K562 (cell line): ENCODE measurements at regions not wholly inside any gene's neighbourhood (a gene's known extent, or its start where the extent isn't known, plus 50 kb on each side); places are given as distances from the start of the nearest gene placed in this dataset.

Experiments used
- ATAC-seq: fragments of 200-7000 bp; cut with Tn5 transposase; 3 replicates; pipeline ENCODE4 v1.9.1; 2020; ENCODE audit warnings: moderate library complexity
- BruUV-seq: library from RNA; stranded (reverse); fragments of 400-500 nt; replicated peaks from 2 replicates; lab custom pipeline; 2021; lab: Mats Ljungman, UMichigan
- CTCF ChIA-PET: fragments of 300-600 bp; formaldehyde crosslinking; extraction: SDS; loops from one replicate; lab custom pipeline; 2021; ENCODE audit warnings: low intra/inter-chr PET ratio; lab: Yijun Ruan, JAX
- POLR2A ChIA-PET: fragments of 300-600, 350-650 bp; sonication (Branson Sonifier 250); formaldehyde crosslinking; extraction: SDS; loops from one replicate; lab custom pipeline; 2021; ENCODE audit warnings: antibody characterized with exemption, inconsistent platforms; lab: Yijun Ruan, JAX
- DNase-seq, 4 experiments: peaks; one replicate each; pipeline versions ENCODE4 v3.0.0 to v3.0.0-alpha.2; 2011 to 2018; ENCODE audit warnings: low spot score in 3 of 4, mixed read lengths in 3 of 4; ENCODE audit errors: extremely low read depth in 1 of 4
- FAIRE-seq: peaks from 2 replicates; lab custom pipeline; 2011; peaks lifted over from hg19 to GRCh38; lab: Jason Lieb, UNC
- H2AFZ ChIP-seq: 2 replicates; pipeline ENCODE4 v1.6.0; 2011; ENCODE audit warnings: low read depth, low read length, control low read depth, inconsistent platforms
- H3K27ac ChIP-seq: fragments of 200-600 bp; 3 replicates; pipeline ENCODE4 v1.8.0; 2011; ENCODE audit warnings: low read depth, mild to moderate bottlenecking, control low read depth, inconsistent platforms, low read length, moderate library complexity, mixed read lengths; ENCODE audit errors: extremely low read depth
- H3K27me3 ChIP-seq, 2 experiments: fragments of 300-600 bp in 1 of 2; 2 replicates in 1 of 2; 3 replicates in 1 of 2; pipeline versions ENCODE4 v1.6.0 to v1.8.0; 2011; ENCODE audit warnings: inconsistent platforms in 2 of 2, low read length in 2 of 2, mild to moderate bottlenecking in 1 of 2, mixed read lengths in 1 of 2, moderate library complexity in 1 of 2; ENCODE audit not compliant: control insufficient read depth in 2 of 2, insufficient read depth in 2 of 2
- H3K36me3 ChIP-seq: fragments of 300-600 bp; 3 replicates; pipeline ENCODE4 v1.8.0; 2011; ENCODE audit warnings: mild to moderate bottlenecking, low read length, inconsistent platforms; ENCODE audit not compliant: control insufficient read depth, insufficient read depth
- H3K4me1 ChIP-seq, 2 experiments: fragments of 200-600 bp in 1 of 2; replicated peaks in 1 of 2; 2 replicates in 1 of 2; 3 replicates in 1 of 2; pipeline versions ENCODE4 v1.5.1 to v1.8.0; 2011; ENCODE audit warnings: inconsistent platforms in 2 of 2, low read length in 2 of 2, mild to moderate bottlenecking in 1 of 2, mixed read lengths in 1 of 2, moderate library complexity in 1 of 2; ENCODE audit not compliant: control insufficient read depth in 2 of 2, insufficient read depth in 2 of 2
- H3K4me2 ChIP-seq: 2 replicates; pipeline ENCODE4 v1.6.1; 2011; ENCODE audit warnings: low read length, control low read depth, inconsistent platforms, mixed read lengths; ENCODE audit not compliant: insufficient read depth
- H3K4me3 ChIP-seq: fragments of 200-600 bp; sonication (generic), shearing (Covaris generic); 2 replicates; pipeline ENCODE4 v1.5.1; 2016; ENCODE audit warnings: control low read depth, inconsistent platforms
- H3K79me2 ChIP-seq: fragments of 200-600 bp; 3 replicates; pipeline ENCODE4 v1.8.0; 2011; ENCODE audit warnings: low read length, inconsistent platforms; ENCODE audit not compliant: control insufficient read depth, insufficient read depth
- H3K9ac ChIP-seq, 2 experiments: 2 replicates each; pipeline versions ENCODE4 v1.6.0 to v1.6.1; 2011; ENCODE audit warnings: low read depth in 2 of 2, low read length in 2 of 2, control low read depth in 1 of 2, inconsistent platforms in 1 of 2, mild to moderate bottlenecking in 1 of 2, mixed read lengths in 1 of 2; ENCODE audit not compliant: insufficient read depth in 1 of 2
- H3K9me1 ChIP-seq: one replicate; pipeline ENCODE4 v1.6.0; 2011; ENCODE audit warnings: inconsistent platforms, mild to moderate bottlenecking, low read length, moderate library complexity; ENCODE audit not compliant: control insufficient read depth, insufficient read depth
- H3K9me3 ChIP-seq: replicated peaks from 2 replicates; pipeline ENCODE4 v1.5.1; 2011; ENCODE audit warnings: low read depth, low read length, inconsistent platforms; ENCODE audit not compliant: control insufficient read depth, insufficient read depth
- H4K20me1 ChIP-seq: replicated peaks from 2 replicates; pipeline ENCODE4 v1.6.1; 2011; ENCODE audit warnings: low read length, inconsistent platforms, mixed read lengths; ENCODE audit not compliant: control insufficient read depth, insufficient read depth
- CBX5 ChIP-seq: IDR thresholded peaks from 2 replicates; pipeline ENCODE4 v1.6.1; 2014; ENCODE audit warnings: low read depth, borderline replicate concordance
- CHD1 ChIP-seq: fragments of 200-600 bp; sonication (generic); IDR thresholded peaks from one replicate; pipeline ENCODE4 v1.6.1; 2012; ENCODE audit warnings: mild to moderate bottlenecking, moderate library complexity, low read length, inconsistent platforms
- HNRNPUL1 ChIP-seq: fragments of 200-400 bp; formaldehyde crosslinking; IDR thresholded peaks from 2 replicates; pipeline ENCODE4 v1.6.1; 2017; ENCODE audit warnings: low read length
- IRF1 ChIP-seq: sonication (generic); formaldehyde crosslinking; IDR thresholded peaks from 2 replicates; pipeline ENCODE4 v1.8.0; 2022; ENCODE audit warnings: missing genetic modification reagents, mild to moderate bottlenecking, borderline replicate concordance
- IRF9 ChIP-seq: fragments of 450-650 bp; IDR thresholded peaks from 2 replicates; pipeline ENCODE4 v1.6.1; 2016; ENCODE audit warnings: missing biosample characterization, missing genetic modification characterization
- MTA1 ChIP-seq: fragments of 450-650 bp; IDR thresholded peaks from 2 replicates; pipeline ENCODE4 v1.6.1; 2017; ENCODE audit warnings: borderline replicate concordance
- NCOA1 ChIP-seq: fragments of 450-650 bp; IDR thresholded peaks from 2 replicates; pipeline ENCODE4 v1.6.1; 2016; ENCODE audit warnings: low read depth
- NFE2L1 ChIP-seq: fragments of 450-650 bp; IDR thresholded peaks from 2 replicates; pipeline ENCODE4 v1.6.1; 2016; ENCODE audit warnings: missing genetic modification characterization, low read depth, mild to moderate bottlenecking, missing compliant biosample characterization, moderate library complexity, borderline replicate concordance
- TAF9B ChIP-seq: fragments of 450-650 bp; IDR thresholded peaks from 2 replicates; pipeline ENCODE4 v1.6.1; 2018; ENCODE audit warnings: mild to moderate bottlenecking; ENCODE audit not compliant: partially characterized antibody
- TFAM ChIP-seq: fragments of 250-450 bp; sonication (Bioruptor Pico); conservative IDR thresholded peaks from 2 replicates; pipeline ENCODE4 v1.5.0; 2021; ENCODE audit warnings: mild to moderate bottlenecking, moderate library complexity
- ZNF655 ChIP-seq: fragments of 250-450 bp; sonication (Bioruptor Pico); IDR thresholded peaks from 2 replicates; pipeline ENCODE4 v1.5.0; 2021
- ZNF785 ChIP-seq: fragments of 250-450 bp; sonication (Bioruptor Pico); IDR thresholded peaks from 2 replicates; pipeline ENCODE4 v1.4.0; 2020; ENCODE audit warnings: mild to moderate bottlenecking
- ZNF79 ChIP-seq: fragments of 250-450 bp; sonication (Bioruptor Pico); IDR thresholded peaks from 2 replicates; pipeline ENCODE4 v1.4.0; 2020; ENCODE audit warnings: low read depth, mild to moderate bottlenecking, moderate library complexity
- WGBS: fragments of 100-300 bp; shearing (Covaris generic); methylation state at CpG from one replicate; pipeline ENCODE4 v1.1.6; 2016; ENCODE audit warnings: low coverage, mixed read lengths; ENCODE audit not compliant: insufficient coverage; ENCODE audit errors: missing lambda C conversion rate; 5-methylcytosine and 5-hydroxymethylcytosine counted together
- in situ Hi-C: fragments of 300-500 bp; cut with MboI; formaldehyde crosslinking; loops from 4 replicates; pipeline ENCODE4 v1.15.0; 2018; ENCODE audit warnings: inconsistent platforms, mixed read lengths
- intact Hi-C: fragments of 100-400 bp; cut with micrococcal nuclease; formaldehyde crosslinking; loops from 2 replicates; pipeline ENCODE4 v1.14.2; 2022

GRCh38 chr1:199753513-199753912 lies 274.0 kb upstream of the NR5A2 start:
- H3K9ac ChIP-seq, result no peak overlapping the region
- no peaks in the 10 kb centered on the region for H3K27me3 ChIP-seq
- WGBS, result 0% methylated on average over 2 of the region's 2 CpGs
- no TSS peak for BruUV-seq
- no peaks in the 10 kb centered on the region for H4K20me1 ChIP-seq
- no peak overlapping the region for H3K27ac ChIP-seq
- no peaks in the 10 kb centered on the region for H3K9me1 ChIP-seq
- H3K4me2 ChIP-seq, result no peak overlapping the region
- H3K4me1 ChIP-seq, result no peaks in the 10 kb centered on the region
- no peak for TF ChIP-seq IRF1 (CRISPR knock-in tag)
- TF ChIP-seq ZNF655, result no peak
- no peak for TF ChIP-seq HNRNPUL1
- TF ChIP-seq TAF9B, result no peak
- no peak for TF ChIP-seq CHD1
- TF ChIP-seq ZNF79, result no peak
- TF ChIP-seq NFE2L1 (tag), result no peak
- no peak for TF ChIP-seq CBX5
- no peak for TF ChIP-seq ZNF785 (CRISPR knock-in tag)
- no peak for TF ChIP-seq IRF9 (tag)
- TF ChIP-seq MTA1, result no peak
- no peak for TF ChIP-seq TFAM (CRISPR knock-in tag)
- TF ChIP-seq NCOA1, result no peak
- TF ChIP-seq, all 486 proteins: peak for 0
- Histone ChIP-seq H3K9me3 (no peaks in the 10 kb centered on the region), H3K4me3 (no peak overlapping the region), H3K36me3 (no peaks in the 10 kb centered on the region), H2AFZ (no peak overlapping the region), H3K79me2 (no peaks in the 10 kb centered on the region)
- intact Hi-C loops (no loop called here), in situ Hi-C loops (no loop called here)
- FAIRE-seq (no peak), ATAC-seq (no peak), DNase-seq (no peak)
- CTCF ChIA-PET, result no interaction called here
- POLR2A ChIA-PET, result no interaction called here
